ENCODE measurements at regions not wholly inside any gene's neighbourhood (a gene's known extent, or its start where the extent isn't known, plus 50 kb on each side); places are given as distances from the start of the nearest gene placed in this dataset.

DNA sequence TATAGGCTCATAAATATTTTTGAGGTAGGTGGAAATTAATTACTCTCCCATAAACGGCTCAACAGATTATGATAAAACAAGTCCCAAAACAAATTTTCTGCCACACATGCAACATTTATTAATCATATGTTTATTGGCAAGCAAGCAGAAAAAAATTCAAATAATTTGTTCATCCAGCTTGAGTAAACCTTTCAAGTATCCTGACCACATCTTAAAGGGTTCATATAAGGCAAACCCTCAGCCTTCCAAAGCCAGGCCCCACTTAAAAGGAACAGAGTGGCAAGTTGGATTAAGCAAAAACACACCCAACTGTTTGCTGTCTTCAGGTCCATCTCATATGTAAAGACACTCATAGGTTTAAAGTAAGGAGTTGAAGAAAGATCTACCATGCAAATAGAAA is 1042.3 kb downstream of the DIPK2A start:
- no TSS peak for BruUV-seq (replicated peaks)
- Histone ChIP-seq H3K4me3 (no peak overlapping the region), H3K4me1 (replicated peaks; ENCODE audit: insufficient read depth) (no peaks in the 10 kb centered on the region), H3F3A (ENCODE audit: insufficient read depth, low read depth) (no peaks in the 10 kb centered on the region), H3K27ac (no peak overlapping the region), H3K9me3 (ENCODE audit: insufficient read depth, low read depth) (no peaks in the 10 kb centered on the region), H3K9me2 (ENCODE audit: insufficient read depth) (no peaks in the 10 kb centered on the region), H4K20me1 (ENCODE audit: insufficient read depth) (no peaks in the 10 kb centered on the region), H3K4me2 (no peak overlapping the region), H3K27me3 (ENCODE audit: insufficient read depth, low read depth) (no peaks in the 10 kb centered on the region), H2AFZ (no peak overlapping the region), H3K79me2 (ENCODE audit: low read depth) (no peaks in the 10 kb centered on the region), H3K36me3 (ENCODE audit: low read depth) (no peaks in the 10 kb centered on the region)
- intact Hi-C loops (cut with micrococcal nuclease; ENCODE audit: unreplicated experiment): loop anchor here (10.0 kb wide), 1 partner anchor 271 kb away; no protein-coding TSS in a partner anchor
- ChIA-PET POLR2A (ENCODE audit: unreplicated experiment) (no interaction called here), CTCF (no interaction called here)
- no peak for DNase-seq
- no peak for TF ChIP-seq EZH2 (IDR thresholded peaks at IDR 0.05; ENCODE audit: low read depth)
- TF ChIP-seq, protein P1, sequence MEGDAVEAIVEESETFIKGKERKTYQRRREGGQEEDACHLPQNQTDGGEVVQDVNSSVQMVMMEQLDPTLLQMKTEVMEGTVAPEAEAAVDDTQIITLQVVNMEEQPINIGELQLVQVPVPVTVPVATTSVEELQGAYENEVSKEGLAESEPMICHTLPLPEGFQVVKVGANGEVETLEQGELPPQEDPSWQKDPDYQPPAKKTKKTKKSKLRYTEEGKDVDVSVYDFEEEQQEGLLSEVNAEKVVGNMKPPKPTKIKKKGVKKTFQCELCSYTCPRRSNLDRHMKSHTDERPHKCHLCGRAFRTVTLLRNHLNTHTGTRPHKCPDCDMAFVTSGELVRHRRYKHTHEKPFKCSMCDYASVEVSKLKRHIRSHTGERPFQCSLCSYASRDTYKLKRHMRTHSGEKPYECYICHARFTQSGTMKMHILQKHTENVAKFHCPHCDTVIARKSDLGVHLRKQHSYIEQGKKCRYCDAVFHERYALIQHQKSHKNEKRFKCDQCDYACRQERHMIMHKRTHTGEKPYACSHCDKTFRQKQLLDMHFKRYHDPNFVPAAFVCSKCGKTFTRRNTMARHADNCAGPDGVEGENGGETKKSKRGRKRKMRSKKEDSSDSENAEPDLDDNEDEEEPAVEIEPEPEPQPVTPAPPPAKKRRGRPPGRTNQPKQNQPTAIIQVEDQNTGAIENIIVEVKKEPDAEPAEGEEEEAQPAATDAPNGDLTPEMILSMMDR (conservative IDR thresholded peaks at IDR 0.05): no peak

DNA sequence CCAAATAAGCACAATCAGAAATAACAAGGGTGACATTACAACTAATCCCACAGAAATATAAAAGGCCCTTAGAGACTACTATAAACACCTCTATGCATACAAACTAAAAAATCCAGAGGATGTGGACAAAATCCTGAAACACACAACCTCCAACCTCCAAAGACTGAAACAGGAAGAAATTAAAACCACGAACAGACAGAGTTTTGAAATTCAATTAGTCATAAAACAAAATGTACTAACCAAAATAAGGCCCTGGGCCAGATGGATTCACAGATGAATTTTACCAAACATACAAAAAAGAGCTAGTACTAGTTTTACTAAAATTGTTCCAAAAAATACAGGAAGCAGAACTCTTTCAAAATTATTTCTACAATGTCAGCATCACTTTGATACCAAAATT is 1043.6 kb downstream of the DIPK2A start:
- Histone ChIP-seq H3K36me3 (ENCODE audit: low read depth) (no peaks in the 10 kb centered on the region), H3K9me3 (ENCODE audit: insufficient read depth, low read depth) (no peaks in the 10 kb centered on the region), H3K4me2 (no peak overlapping the region), H3F3A (ENCODE audit: insufficient read depth, low read depth) (no peaks in the 10 kb centered on the region), H3K27ac (no peak overlapping the region), H3K27me3 (ENCODE audit: insufficient read depth, low read depth) (no peaks in the 10 kb centered on the region), H3K79me2 (ENCODE audit: low read depth) (no peaks in the 10 kb centered on the region), H2AFZ (no peak overlapping the region), H4K20me1 (ENCODE audit: insufficient read depth) (no peaks in the 10 kb centered on the region), H3K4me3 (no peak overlapping the region), H3K4me1 (replicated peaks; ENCODE audit: insufficient read depth) (no peaks in the 10 kb centered on the region), H3K9me2 (ENCODE audit: insufficient read depth) (no peaks in the 10 kb centered on the region)
- TF ChIP-seq EZH2 (IDR thresholded peaks at IDR 0.05; ENCODE audit: low read depth): no peak
- TF ChIP-seq, protein P1 (conservative IDR thresholded peaks at IDR 0.05): no peak
- no TSS peak for BruUV-seq (replicated peaks)
- ChIA-PET CTCF (no interaction called here), POLR2A (ENCODE audit: unreplicated experiment) (no interaction called here)
- intact Hi-C loops (cut with micrococcal nuclease; ENCODE audit: unreplicated experiment): loop anchor here (10.0 kb wide), 1 partner anchor 270 kb away; no protein-coding TSS in a partner anchor
- no peak for DNase-seq

DNA sequence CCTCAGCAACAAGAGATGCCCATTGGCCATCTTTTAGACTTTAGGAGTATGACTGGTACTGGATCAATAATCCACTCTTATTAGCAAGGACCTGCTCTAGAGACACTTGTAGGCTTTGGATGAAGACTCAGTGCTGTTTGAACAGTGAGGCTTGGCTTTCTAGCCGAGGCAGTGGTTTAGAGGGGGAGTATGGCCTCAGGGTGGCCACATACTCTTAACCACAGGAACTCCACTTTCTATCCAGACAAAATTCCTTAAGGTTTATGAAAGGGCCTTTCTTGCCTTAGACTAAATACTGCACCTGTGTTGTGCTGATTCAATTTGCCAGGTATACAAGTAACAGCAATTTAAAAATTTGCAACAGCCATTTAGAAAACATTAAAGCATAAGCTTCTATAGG is 1046.3 kb downstream of the DIPK2A start:
- TF ChIP-seq, protein P1 (conservative IDR thresholded peaks at IDR 0.05): no peak
- no peak for TF ChIP-seq EZH2 (IDR thresholded peaks at IDR 0.05; ENCODE audit: low read depth)
- no peaks in the 10 kb centered on the region for H3K27me3 ChIP-seq (ENCODE audit: insufficient read depth, low read depth)

More for the DNA sequence above, 1046.3 kb downstream of the DIPK2A start:
- DNase-seq: no peak
- POLR2A ChIA-PET (ENCODE audit: unreplicated experiment): interaction anchor here (0.6 kb wide), 1 partner anchor 1486 kb away, joined by 5 read pairs; no protein-coding TSS in a partner anchor
- no peaks in the 10 kb centered on the region for H3K36me3 ChIP-seq (ENCODE audit: low read depth)
- H3F3A ChIP-seq (ENCODE audit: insufficient read depth, low read depth): no peaks in the 10 kb centered on the region
- no peaks in the 10 kb centered on the region for H4K20me1 ChIP-seq (ENCODE audit: insufficient read depth)
- BruUV-seq (replicated peaks): no TSS peak
- no peak overlapping the region for H3K4me2 ChIP-seq
- H3K27ac ChIP-seq: no peak overlapping the region
- H3K4me1 ChIP-seq (replicated peaks; ENCODE audit: insufficient read depth): no peaks in the 10 kb centered on the region
- no peaks in the 10 kb centered on the region for H3K9me3 ChIP-seq (ENCODE audit: insufficient read depth, low read depth)
- no peak overlapping the region for H2AFZ ChIP-seq
- no peaks in the 10 kb centered on the region for H3K79me2 ChIP-seq (ENCODE audit: low read depth)
- CTCF ChIA-PET: no interaction called here
- intact Hi-C loops (cut with micrococcal nuclease; ENCODE audit: unreplicated experiment): loop anchor here (10.0 kb wide), 1 partner anchor 267 kb away; no protein-coding TSS in a partner anchor
- no peak overlapping the region for H3K4me3 ChIP-seq
- no peaks in the 10 kb centered on the region for H3K9me2 ChIP-seq (ENCODE audit: insufficient read depth)

Data from PC-9 (cell line).